ENCODE measurements at regions not wholly inside any gene's neighbourhood (a gene's known extent, or its start where the extent isn't known, plus 50 kb on each side); places are given as distances from the start of the nearest gene placed in this dataset.
"Not testable (repeated sequence)": the region's sequence is repeated elsewhere in the genome, so short reads cannot be mapped to it uniquely, and the experiment has no call there.

DNA sequence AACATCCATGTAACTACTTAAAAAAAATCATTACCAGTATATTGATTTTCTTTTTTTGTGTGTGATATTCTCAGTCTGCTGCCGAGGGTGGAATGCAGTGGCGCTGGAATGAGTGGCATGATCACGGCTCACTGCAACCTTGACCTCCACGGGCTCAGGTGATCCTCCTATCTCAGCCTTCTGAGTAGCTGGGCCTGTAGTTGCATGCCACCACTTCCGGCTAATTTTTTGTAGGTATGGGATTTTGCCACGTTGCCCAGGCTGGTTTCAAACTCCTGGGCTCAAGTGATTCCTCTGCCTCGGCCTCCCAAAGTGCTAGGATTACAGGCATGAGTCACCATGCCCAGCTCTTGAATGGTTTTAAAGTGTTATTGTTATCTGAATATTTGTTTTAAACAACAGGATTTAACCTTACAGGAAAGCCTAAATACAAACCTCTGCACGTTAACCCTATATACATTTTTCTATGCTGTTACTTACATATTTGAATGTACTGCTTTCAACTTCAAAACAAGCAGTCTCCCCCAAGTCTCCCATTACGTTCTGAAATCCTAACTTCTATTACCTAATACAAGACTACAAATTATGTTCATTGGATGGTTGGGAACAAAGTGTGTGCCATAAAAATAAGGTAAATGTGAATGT is 61.7 kb downstream of the KPNA2 start:
- DNase-seq (ENCODE audit: low read depth), result no peak

DNA sequence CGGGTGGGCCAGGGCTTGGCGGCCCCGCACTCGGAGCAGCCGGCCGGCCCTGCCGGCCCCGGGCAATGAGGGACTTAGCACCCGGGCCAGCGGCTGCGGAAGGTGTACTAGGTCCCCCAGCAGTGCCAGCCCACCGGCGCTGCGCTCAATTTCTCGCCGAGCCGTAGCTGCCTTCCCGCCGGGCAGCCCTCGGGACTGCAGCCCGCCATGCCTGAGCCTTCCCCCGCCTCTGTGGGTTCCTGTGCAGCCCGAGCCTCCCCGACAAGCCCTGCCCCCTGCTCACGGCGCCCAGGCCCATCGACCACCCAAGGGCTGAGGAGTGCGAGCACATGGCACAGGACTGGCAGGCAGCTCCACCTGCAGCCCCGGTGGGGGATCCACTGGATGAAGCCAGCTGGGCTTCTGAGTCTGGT is 63.8 kb downstream of the KPNA2 start:
- DNase-seq (ENCODE audit: low read depth), result not testable (repeated sequence)

DNA sequence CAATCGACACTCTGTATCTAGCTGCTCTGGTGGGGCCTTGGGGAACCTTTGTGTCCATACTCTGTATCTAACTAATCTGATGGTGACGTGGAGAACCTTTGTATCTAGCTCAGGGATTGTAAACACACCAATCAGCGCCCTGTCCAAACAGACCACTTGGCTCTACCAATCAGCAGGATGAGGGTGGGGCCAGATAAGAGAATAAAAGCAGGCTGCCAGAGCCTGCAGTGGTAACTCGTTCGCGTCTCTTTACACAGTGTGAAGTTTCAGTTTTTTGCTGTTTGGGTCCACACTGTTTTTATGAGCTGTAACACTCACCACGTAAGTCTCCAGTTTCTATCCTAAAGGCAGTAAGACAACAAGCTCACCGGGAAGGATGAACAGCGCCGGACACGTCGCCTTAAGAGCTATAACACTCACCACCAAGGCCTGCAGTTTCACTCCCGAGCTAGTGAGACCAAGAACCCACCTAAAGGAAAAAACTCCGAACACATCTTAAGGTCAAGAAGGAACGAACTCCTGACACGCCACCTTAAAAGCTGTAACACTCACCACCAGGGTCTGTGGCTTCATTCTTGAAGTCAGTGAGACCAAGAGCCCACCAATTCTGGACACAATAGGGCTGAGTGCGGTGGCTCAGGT is 64.6 kb downstream of the KPNA2 start:
- no peak for DNase-seq (ENCODE audit: low read depth)

DNA sequence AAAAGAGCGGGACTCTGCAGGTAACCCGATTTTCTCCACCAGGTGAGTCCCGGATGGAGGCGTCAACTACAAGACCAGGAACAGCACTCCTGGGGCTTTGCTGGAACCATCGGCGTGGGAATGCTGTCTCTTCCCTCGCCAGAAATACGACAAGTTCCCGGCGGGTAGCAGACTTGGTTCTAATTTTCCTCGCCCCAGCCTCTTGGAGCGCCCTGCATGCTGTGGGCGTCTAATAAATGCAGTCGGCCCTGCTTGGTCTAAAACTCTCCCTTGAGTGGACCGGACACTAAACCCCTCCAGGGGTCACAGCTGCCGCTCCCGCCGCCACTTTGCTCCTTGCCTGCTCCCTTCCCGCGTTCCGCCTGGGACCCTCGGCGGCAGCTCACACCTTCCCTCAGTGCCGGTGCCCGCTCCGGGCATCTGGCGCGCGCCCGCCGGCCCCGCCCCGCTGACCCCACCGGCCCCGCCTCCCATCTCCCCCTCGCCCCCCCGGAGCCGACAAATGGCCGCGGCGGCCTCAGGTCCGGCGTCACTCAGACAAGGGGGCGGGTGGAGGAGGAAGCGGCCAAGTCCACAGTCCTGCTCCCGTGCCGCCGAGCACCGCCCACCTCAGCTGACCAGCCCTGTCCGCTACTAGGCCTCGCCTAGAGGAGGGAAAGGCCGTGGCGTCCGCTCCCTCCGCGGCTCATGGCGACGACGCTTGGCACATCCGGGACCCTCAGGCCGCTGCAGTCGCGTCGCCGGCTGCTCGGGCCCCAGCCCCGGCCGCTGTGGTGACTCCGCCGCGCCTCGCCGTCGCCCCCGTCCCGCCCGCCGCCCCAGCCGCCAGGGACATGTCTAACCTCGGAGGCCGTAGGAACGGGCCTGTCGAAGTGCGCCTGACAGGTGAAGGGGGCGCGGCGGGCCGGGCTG is 65.8 kb downstream of the KPNA2 start:
- DNase-seq (ENCODE audit: low read depth), result peak; percentile 60

DNA sequence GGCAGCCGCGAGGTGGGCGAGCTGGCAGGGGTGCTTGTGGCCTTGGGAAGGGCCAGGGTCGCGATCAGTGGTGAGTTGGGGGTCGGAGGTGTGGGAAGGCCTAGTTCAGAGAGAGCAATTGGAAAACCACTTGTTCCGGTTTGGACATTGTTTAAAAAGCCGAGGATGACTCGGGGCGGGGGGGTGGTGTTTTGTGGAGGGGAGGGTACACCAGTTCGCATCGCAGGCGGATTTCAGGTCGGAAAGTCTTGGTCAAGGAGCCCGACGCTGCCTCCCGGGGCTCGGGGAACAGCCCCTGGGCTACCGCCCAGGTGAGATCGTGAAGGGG is 66.4 kb downstream of the KPNA2 start:
- no peak for DNase-seq (ENCODE audit: low read depth)

DNA sequence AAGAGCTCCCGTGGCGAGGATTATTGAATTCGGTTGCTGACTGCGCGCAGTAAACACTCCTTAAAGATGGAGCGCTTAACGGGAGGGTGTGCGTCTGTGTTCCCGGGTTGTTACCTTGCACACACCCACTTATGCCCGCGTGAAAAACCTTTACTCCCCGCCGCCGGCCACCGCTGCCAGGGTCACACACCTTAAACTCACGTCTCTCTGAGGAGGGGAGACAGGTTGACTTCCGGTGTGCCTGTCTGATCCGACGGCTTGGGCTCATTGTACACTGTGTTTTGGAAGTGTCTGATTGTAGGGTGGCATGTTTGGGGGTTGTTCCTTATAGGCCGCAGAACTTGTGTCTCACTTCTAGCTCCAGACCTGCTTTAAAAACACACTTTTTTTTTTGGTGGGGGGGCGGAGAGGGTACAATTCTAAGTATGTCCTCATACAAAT is 66.8 kb downstream of the KPNA2 start:
- DNase-seq (ENCODE audit: low read depth), result no peak

DNA sequence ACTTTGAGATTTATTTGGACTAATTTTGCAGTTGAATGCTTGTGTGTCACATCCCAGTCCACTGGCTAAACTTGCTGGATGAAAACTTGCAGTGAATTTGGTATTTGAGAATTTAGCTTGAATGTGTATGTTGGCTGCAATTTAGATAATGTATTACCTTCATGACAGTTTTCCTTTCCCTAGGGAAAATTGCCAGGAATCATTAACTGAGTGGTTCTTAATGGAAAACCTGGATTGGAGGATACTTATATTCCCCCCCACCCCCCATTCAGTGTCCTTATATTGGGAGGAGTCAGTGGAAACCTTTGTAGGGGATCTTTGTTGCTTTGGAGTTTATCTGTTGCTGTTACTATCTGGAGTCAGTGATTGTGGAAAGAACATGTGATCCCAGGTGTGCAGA is 67.6 kb downstream of the KPNA2 start:
- no peak for DNase-seq (ENCODE audit: low read depth)

DNA sequence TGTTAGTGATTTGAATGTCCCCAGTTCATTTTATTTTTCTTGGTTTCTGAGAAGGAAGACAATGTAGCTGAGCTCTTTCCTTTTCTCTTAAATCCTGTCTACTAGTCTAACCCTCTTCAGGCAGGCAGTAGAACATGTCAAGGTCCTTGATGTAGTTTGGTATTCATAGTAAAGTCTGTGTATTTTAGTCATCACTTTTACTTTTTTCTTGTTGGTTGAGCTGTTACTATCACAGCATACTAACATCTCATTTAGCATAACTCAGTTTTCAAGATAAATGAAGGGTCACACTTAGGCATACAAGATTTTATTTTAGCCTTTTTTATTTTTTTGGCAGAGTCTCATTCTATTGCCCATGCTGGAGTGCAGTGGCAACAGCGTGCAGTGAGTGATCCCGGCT is 70.5 kb downstream of the KPNA2 start:
- no peak for DNase-seq (ENCODE audit: low read depth)

DNA sequence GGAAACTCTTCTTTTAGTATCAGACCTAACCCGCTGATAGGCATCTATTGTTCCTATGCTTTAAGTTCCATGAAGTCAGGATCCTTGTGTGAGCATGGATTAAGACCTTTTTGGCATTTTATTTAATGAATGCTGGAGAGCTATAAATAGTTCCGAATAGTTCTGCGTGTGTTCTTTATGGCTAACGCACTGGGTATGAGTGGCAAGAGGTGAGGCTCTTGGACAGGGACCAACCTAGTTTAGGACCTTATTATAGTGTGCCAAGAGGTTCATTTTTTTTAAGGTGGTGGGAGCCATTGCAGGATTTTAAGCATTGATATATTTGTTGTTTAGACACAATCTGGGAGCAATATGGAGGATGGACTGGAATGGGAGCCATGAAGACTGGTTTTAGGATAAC is 71.8 kb downstream of the KPNA2 start:
- DNase-seq (ENCODE audit: low read depth), result no peak

DNA sequence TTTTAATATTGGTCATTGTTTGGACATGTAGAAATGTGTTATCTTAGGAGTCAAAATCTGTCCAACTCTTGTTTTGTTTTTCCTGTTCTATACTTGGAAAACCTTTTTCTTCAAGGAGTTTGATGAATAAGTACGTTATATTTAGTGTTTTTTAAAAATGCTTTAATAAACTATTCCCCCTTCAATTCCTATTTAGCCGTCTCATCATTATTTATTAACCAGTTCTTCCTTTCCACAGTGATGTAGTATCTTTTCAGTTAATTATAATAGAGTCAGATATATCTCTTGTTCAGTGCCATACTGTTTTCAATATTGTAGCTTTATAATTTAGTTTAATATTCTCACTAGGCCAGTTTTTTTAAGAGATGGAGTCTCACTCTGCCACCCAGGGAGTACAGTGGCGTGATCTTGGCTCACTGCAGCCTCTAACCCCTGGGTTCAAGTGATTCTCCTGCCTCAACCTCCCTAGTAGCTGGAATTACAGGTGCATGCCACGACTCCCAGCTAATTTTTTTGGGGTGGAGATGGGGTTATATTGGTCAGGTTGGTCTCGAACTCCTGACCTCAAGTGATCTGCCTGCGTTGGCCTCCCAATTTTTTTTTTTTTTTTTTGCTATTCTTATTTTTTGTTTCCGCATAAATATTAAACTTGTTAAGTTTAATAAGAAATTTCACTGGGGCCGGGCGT is 72.9 kb downstream of the KPNA2 start:
- DNase-seq (ENCODE audit: low read depth), result no peak

DNA sequence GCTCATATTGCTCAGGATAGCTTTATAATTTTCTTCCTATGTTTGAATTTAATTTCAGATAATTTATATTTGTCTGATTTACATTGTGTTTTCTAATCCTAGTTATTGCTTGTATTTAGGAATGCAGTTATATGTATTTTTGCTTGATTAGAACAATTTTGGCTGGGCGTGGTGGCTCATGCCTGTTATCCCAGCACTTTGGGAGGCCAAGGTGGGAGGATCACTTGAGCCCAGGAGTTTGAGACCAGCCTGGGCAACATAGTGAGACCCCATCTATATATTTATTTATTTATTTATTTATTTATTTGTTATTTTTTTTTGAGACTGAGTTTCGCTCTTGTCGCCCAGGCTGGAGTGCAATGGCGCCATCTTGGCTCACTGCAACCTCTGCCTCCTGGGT is 73.9 kb downstream of the KPNA2 start:
- DNase-seq (ENCODE audit: low read depth), result not testable (repeated sequence)

DNA sequence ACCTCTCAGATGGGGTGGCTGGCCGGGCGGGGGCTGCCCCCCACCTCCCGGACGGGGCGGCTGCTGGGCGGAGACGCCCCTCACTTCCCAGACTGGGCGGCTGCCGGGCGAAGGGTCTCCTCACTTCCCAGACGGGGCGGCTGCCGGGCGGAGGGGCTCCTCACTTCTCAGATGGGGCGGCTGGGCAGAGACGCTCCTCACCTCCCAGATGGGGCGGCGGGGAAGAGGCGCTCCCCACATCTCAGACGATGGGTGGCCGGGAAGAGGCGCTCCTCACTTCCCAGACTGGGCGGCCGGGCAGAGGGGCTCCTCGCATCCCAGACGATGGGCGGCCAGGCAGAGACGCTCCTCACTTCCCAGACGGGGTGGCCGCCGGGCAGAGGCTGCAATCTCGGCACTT is 80.7 kb downstream of the KPNA2 start:
- not testable (repeated sequence) for DNase-seq (ENCODE audit: low read depth)

DNA sequence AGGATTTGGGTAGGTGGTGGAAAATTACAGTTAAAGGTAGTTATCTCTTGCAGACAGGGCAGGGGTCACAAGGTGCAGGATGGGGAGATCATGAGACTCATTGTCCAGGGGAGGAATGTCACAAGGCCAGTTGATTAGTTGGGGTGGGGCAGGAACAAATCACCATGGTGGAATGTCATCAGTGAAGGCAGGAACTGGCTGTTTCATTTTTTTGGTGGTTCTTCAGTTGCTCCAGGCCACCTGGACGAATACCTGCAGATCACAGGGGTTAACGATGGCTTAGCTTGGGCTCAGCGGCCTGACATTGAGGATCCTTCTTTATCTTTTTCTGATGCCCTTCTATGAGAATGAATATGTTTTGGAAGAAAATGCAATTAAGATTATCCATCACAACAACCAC is 87.1 kb downstream of the KPNA2 start:
- DNase-seq (ENCODE audit: low read depth), result no peak

DNA sequence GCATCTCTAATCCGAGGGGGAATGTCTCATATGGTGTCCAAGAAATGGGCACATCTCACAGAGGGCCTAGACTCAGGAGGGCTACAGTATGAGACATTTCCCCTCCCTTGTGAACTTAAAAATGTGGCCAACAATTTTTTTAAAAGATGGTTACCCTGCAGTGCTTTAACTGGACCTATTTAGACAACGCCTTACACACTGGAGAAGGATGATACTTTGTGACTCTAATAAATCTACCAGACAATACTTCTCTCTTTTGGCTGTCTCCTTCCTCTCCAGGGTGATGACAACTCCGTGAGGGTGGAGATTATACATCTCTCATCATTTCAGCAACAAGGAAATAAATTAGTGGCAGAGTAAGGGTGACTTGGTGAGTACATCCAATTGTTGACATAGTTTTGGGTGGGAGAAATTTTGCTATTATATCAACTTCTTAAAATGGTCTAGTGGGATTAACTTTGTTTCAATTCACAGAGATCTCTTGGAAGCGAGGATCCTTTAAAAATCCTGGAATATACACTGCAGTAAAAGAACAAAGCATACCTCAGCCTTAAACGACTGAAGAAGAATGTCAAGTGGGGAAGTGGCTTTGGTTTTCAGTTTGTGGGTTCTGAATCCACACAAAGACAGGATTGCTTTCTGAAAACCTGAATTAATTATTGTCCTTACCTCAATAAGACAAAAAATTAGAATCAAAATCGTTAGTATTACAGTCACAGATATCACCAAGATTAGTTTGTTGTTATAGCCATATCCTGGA is 89.8 kb downstream of the KPNA2 start:
- DNase-seq (ENCODE audit: low read depth), result no peak

DNA sequence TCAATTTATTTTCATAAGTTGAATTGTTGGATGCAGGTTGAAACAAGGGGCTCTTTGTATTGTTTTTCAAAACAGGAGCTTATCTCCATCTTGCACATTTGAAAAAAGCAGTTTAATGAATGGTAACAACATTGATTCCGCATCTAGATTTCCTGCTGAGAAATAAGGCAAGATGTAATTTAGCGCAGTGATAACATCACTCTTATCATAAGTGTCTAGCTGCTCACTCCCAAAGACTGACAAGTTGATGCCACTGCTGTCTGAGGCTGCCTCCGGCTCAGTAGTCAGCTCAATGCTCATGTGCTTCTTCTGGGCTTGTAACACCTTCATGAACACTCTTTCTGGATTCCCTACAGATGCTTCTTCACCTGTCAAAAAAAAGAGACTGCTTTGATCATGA is 92.4 kb downstream of the KPNA2 start:
- DNase-seq (ENCODE audit: low read depth), result no peak

DNA sequence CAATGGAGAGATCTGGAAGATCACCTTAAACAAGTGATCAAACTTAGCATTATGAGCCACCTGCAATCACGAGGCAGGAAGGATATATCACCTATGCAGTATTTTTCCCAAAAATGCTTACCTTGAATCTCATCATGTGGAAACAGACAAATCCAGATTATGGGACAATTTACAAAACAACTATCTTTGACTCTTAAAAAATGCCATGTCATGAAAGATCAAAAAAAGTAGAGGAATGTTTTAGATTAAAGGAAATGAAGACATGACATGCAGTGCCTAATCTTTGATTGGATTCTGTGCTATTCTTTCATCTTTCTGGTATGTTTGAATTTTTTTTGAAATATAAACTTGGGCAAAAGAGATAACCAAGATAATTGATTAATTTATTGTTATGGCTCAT is 95.9 kb downstream of the KPNA2 start:
- no peak for DNase-seq (ENCODE audit: low read depth)

DNA sequence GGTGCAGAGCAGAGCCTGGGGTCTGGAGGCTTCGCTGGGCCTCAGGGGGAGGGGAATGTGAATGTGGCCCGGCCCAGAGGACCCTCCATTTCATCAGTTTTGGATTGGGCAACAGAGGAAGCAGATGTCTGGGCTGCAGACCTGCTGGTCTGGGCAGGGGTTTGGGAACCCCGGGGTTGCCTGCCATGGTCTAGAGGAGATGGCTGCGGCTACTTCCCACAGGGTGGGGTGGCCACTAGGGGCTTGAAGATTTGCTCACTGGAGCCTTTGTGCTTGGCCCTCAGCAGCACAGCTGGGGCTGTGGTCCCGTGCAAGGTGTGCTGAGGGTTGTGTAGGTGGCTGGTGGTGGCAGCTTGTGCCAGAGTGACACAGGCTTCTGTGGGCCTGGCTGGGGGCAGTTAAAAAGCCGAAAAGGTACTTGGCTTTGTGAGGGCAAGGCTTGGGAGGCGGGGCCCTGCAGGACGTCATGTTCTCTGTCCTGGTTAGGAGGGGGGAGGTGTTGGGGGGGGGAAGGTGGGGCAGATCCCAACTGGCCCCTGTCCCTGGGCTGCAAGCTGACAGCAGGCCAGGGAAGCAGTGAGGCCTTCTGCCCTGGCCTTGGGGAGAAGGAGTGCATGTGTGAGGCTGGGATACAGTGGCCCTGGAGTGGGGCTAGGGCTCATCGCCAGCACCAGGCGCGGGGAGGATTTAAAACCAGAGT is 98.0 kb downstream of the KPNA2 start:
- no peak for DNase-seq (ENCODE audit: low read depth)

DNA sequence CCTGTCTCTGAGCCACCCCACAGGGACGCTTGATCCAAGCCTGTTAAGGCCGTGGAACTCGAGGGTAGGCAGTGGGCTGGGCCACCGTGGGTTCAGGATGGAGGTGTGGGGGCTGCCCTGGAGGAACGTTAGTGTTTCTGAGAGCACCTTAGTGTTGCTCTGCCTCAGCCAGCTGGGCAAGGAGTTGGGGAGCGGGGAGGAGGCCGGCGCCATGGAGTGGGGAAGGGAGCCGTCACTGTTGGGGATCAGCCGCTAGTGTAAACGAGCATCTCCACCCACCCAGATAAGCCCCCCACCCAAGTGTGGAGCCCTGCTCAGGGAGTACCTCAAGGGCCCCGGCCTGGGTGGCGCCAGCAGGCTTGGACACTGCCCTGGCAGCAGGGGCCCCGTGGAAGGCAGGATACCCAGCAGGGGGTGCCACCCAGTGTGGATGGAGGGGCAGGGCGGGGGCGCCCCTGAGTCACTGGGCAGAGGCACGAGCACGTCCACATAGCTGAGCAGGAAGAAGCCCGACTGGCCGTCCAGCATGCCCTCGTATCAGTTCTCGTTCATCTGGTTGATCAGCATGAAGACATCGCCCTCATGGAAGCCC is 98.6 kb downstream of the KPNA2 start:
- no peak for DNase-seq (ENCODE audit: low read depth)

DNA sequence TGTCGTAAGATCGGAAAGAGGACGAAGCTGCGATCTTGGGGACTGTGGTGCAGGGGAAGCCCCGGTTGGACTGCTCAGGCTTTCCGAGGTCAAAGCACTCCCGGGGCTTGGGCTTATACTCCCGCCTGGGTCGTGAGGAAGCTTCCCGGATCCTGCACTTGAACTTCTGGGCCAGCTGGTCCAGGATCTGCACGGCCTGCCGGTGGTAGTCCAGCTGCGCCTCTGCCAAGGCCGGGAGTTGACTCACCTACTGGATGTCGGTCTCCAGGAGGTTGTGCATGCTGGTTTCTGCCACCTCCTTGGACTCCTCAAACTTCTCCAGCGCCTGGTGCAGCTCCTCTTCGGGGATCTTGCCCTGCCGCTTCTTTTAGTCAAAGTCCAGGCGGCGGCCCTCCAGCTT is 99.2 kb downstream of the KPNA2 start:
- DNase-seq (ENCODE audit: low read depth), result no peak

DNA sequence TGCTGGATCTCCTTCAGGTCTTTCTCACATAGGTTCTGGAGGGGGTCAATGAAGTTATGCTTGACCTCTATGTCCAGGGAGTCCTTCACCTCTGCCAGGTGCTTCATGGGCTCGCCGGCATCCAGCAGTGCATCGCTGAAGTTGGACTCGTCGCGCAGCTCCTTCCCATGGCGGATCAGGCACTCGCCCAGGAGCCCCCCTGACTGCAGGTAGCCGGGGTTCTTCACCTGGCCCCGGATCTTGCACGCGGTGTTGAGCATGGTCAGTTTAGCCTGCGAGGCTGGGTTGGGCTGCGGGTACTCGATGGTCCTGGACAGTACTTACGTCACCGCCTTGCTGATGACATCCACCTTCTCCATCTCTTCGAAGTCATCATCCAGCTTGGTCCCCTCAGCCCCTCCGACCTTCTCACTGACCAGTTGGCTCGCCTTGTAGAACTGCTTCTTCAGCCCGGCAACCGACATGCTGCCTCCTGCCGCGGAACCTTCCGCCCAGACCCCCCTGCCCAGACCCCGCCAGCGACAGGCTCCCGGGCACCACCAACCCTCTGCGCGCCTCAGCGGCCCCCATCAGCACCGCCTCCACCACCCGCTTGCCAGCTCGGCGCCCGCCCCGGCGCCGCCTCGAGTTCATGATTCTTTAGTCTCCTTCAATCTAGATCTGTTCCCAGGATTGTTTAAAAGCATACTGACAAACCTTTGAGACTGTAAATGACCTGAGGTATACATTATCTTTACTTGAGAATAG is 99.8 kb downstream of the KPNA2 start:
- DNase-seq (ENCODE audit: low read depth), result no peak
